C4-2B (cell line): ENCODE measurements at regions not wholly inside any gene's neighbourhood (a gene's known extent, or its start where the extent isn't known, plus 50 kb on each side); places are given as distances from the start of the nearest gene placed in this dataset.

Experiments used
- CTCF ChIP-seq: fragments of 450-650 bp; conservative IDR thresholded peaks from 2 replicates; pipeline ENCODE4 v1.5.1; 2017; ENCODE audit warnings: mild to moderate bottlenecking
- ZFX ChIP-seq: fragments of 450-650 bp; IDR thresholded peaks from 2 replicates; pipeline ENCODE4 v1.6.1; 2017

GRCh38 chr4:33064238-33064637, 2344.1 kb downstream of the PCDH7 start:
- no peak for TF ChIP-seq CTCF
- TF ChIP-seq ZFX, result no peak
